Caco-2 (cell line): ENCODE measurements at regions not wholly inside any gene's neighbourhood (a gene's known extent, or its start where the extent isn't known, plus 50 kb on each side); places are given as distances from the start of the nearest gene placed in this dataset.
A peak's percentile ranks its signal among the peaks of the same experiment; 100 is the strongest.

ENCODE experiments used
- BruUV-seq: library from RNA; stranded (reverse); fragments of 400-500 nt; replicated peaks from 2 replicates; lab custom pipeline; 2021; lab: Mats Ljungman, UMichigan
- CTCF ChIA-PET: fragments of 300-600 bp; sonication (Branson Sonifier 250); formaldehyde crosslinking; loops from one replicate; lab custom pipeline; 2022; ENCODE audit warnings: antibody characterized with exemption; lab: Charles Lee
- POLR2A ChIA-PET: fragments of 300-600 bp; sonication (Branson Sonifier 250); formaldehyde crosslinking; loops from one replicate; lab custom pipeline; 2022; ENCODE audit warnings: antibody characterized with exemption; lab: Charles Lee
- DNase-seq, 2 experiments: peaks; one replicate each; pipeline versions ENCODE4 v3.0.0 to v3.0.0-alpha.2; 2020 to 2022
- H3K27me3 ChIP-seq: replicated peaks from 2 replicates; pipeline ENCODE4 v1.6.0; 2011; ENCODE audit warnings: low read length; ENCODE audit not compliant: control insufficient read depth, insufficient read depth
- H3K36me3 ChIP-seq: 2 replicates; pipeline ENCODE4 v1.5.1; 2011; ENCODE audit warnings: low read length; ENCODE audit not compliant: control insufficient read depth, insufficient read depth
- H3K4me1 ChIP-seq: fragments of 250-450 bp; sonication (Bioruptor Pico); 2 replicates; pipeline ENCODE4 v1.5.1; 2020; ENCODE audit warnings: mild to moderate bottlenecking
- H3K4me3 ChIP-seq: 2 replicates; pipeline ENCODE4 v1.5.1; 2011; ENCODE audit warnings: low read depth, mild to moderate bottlenecking, control low read depth, low read length
- H3K9me3 ChIP-seq: fragments of 250-450 bp; sonication (Bioruptor Pico); 2 replicates; pipeline ENCODE4 v1.5.1; 2020; ENCODE audit warnings: mild to moderate bottlenecking, moderate library complexity
- H3K27ac Mint-ChIP-seq: one replicate; pipeline ENCODE4 v1.8.0; 2022; ENCODE audit warnings: mixed read lengths; ENCODE audit not compliant: unreplicated experiment
- H3K27me3 Mint-ChIP-seq: one replicate; pipeline ENCODE4 v1.8.0; 2022; ENCODE audit warnings: mixed read lengths; ENCODE audit not compliant: insufficient read depth, unreplicated experiment
- H3K36me3 Mint-ChIP-seq: one replicate; pipeline ENCODE4 v1.8.0; 2022; ENCODE audit warnings: mild to moderate bottlenecking, mixed read lengths; ENCODE audit not compliant: insufficient read depth, unreplicated experiment
- H3K4me1 Mint-ChIP-seq: one replicate; pipeline ENCODE4 v1.8.0; 2022; ENCODE audit warnings: low read depth, mixed read lengths; ENCODE audit not compliant: unreplicated experiment
- H3K4me3 Mint-ChIP-seq: one replicate; pipeline ENCODE4 v1.8.0; 2022; ENCODE audit warnings: mild to moderate bottlenecking, moderate library complexity, mixed read lengths; ENCODE audit not compliant: unreplicated experiment
- H3K9me3 Mint-ChIP-seq: one replicate; pipeline ENCODE4 v1.8.0; 2022; ENCODE audit warnings: mixed read lengths; ENCODE audit not compliant: unreplicated experiment
- intact Hi-C: fragments of 100-400 bp; cut with micrococcal nuclease; formaldehyde crosslinking; loops from one replicate; pipeline ENCODE4 v1.10.0; 2022; ENCODE audit not compliant: unreplicated experiment
- TF ChIP-seq, protein P1 (sequence below), 2 experiments: fragments of 200-600 bp in 1 of 2; IDR thresholded peaks; 1 replicate in 1 of 2; 2 replicates in 1 of 2; pipeline versions ENCODE4 v1.5.1 to v1.8.0; 2011 to 2022; ENCODE audit warnings: antibody characterized with exemption in 1 of 2, control low read depth in 1 of 2, inconsistent platforms in 1 of 2, low read depth in 1 of 2, low read length in 1 of 2, mild to moderate bottlenecking in 1 of 2, moderate library complexity in 1 of 2; ENCODE audit not compliant: insufficient read depth in 1 of 2, severe bottlenecking in 1 of 2, unreplicated experiment in 1 of 2

DNA sequence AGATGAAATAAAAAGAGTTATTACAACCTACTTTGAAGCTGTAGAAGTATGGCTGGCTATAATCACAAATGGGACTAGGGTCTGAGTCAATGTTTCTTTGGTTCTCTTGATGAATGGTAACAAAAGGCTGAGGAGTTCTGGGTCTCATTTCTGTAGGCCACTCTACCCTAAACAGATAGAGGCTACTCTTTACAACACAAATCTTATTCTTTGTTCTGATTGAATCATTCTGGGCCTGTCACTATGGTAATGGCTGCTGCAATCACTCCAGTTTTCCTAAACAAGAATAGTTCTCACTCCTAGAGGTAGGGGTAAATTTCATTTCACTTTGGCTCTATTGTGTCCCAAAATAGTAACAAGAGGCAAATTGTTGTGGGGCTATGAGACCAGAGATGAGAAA lies 1714.3 kb upstream of the PCDH20 start:
- CTCF ChIA-PET: no interaction called here
- intact Hi-C loops: no loop called here
- no peak overlapping the region for H3K27ac Mint-ChIP-seq
- H3K27me3 ChIP-seq: no peaks in the 10 kb centered on the region
- H3K36me3 ChIP-seq: no peaks in the 10 kb centered on the region
- no peaks in the 10 kb centered on the region for H3K4me1 Mint-ChIP-seq
- TF ChIP-seq, protein P1, sequence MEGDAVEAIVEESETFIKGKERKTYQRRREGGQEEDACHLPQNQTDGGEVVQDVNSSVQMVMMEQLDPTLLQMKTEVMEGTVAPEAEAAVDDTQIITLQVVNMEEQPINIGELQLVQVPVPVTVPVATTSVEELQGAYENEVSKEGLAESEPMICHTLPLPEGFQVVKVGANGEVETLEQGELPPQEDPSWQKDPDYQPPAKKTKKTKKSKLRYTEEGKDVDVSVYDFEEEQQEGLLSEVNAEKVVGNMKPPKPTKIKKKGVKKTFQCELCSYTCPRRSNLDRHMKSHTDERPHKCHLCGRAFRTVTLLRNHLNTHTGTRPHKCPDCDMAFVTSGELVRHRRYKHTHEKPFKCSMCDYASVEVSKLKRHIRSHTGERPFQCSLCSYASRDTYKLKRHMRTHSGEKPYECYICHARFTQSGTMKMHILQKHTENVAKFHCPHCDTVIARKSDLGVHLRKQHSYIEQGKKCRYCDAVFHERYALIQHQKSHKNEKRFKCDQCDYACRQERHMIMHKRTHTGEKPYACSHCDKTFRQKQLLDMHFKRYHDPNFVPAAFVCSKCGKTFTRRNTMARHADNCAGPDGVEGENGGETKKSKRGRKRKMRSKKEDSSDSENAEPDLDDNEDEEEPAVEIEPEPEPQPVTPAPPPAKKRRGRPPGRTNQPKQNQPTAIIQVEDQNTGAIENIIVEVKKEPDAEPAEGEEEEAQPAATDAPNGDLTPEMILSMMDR (IDR thresholded peaks at IDR 0.05; ENCODE audit: insufficient read depth in 1 of 2, low read depth in 1 of 2, low read length in 1 of 2, severe bottlenecking in 1 of 2, unreplicated experiment in 1 of 2): no peak
- no peak overlapping the region for H3K4me3 Mint-ChIP-seq
- H3K4me3 ChIP-seq: no peak overlapping the region
- H3K9me3 Mint-ChIP-seq: no peaks in the 10 kb centered on the region
- POLR2A ChIA-PET: no interaction called here
- no peaks in the 10 kb centered on the region for H3K9me3 ChIP-seq
- no peaks in the 10 kb centered on the region for H3K4me1 ChIP-seq
- H3K27me3 Mint-ChIP-seq: no peaks in the 10 kb centered on the region
- H3K36me3 Mint-ChIP-seq: no peaks in the 10 kb centered on the region
- no TSS peak for BruUV-seq
- DNase-seq: no peak

DNA sequence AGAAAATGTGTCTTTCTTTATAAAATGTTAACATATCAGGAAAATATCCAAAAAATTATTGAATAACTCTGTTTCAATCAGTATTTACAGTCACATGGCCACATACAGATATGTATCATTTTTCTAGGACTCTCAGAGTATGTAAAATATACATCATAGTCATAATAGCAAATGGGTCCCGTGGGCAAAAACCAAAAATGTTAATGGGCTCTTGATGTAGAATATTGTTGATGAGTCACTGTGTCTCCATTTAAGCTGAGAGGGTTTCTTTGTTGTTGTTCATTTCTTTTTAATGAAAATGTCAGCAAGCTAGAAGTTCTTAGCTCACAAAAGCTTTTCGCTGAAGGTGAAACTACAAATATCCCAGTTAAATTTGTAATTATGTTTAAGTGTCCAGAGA lies 1713.1 kb upstream of the PCDH20 start:
- BruUV-seq: no TSS peak
- Histone ChIP-seq H3K9me3 (no peaks in the 10 kb centered on the region), H3K4me1 (no peaks in the 10 kb centered on the region), H3K4me3 (no peak overlapping the region), H3K36me3 (no peaks in the 10 kb centered on the region), H3K27me3 (no peaks in the 10 kb centered on the region)
- TF ChIP-seq, protein P1 (IDR thresholded peaks at IDR 0.05; ENCODE audit: insufficient read depth in 1 of 2, low read depth in 1 of 2, low read length in 1 of 2, severe bottlenecking in 1 of 2, unreplicated experiment in 1 of 2): no peak
- no peaks in the 10 kb centered on the region for H3K4me1 Mint-ChIP-seq
- H3K36me3 Mint-ChIP-seq: no peaks in the 10 kb centered on the region
- no peak overlapping the region for H3K27ac Mint-ChIP-seq
- intact Hi-C loops: no loop called here
- no peaks in the 10 kb centered on the region for H3K27me3 Mint-ChIP-seq
- ChIA-PET POLR2A (no interaction called here), CTCF (no interaction called here)
- H3K9me3 Mint-ChIP-seq: no peaks in the 10 kb centered on the region
- no peak for DNase-seq
- H3K4me3 Mint-ChIP-seq: no peak overlapping the region

DNA sequence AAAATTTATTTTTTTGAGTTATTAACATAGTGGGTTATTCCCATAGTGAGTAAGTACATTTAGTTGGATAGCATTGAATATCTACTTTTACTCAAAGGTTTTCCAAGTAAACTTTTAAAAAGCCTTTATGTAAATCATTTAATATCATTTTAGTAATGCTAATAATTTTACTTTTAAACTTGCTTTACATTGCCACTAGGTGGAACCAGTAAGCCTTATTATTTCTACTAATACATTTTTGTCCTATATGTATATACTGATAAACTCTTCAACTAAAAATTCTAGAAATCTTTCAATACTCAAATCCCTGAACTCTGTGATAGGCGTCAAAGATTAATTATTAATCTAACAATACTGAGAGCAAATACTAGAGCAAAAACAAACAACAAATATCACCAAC lies 1709.2 kb upstream of the PCDH20 start:
- Mint-ChIP-seq H3K4me3 (no peak overlapping the region), H3K36me3 (no peaks in the 10 kb centered on the region), H3K9me3 (no peaks in the 10 kb centered on the region), H3K4me1 (no peaks in the 10 kb centered on the region), H3K27me3 (no peaks in the 10 kb centered on the region), H3K27ac (no peak overlapping the region)
- Histone ChIP-seq H3K36me3 (no peaks in the 10 kb centered on the region), H3K9me3 (no peaks in the 10 kb centered on the region), H3K27me3 (no peaks in the 10 kb centered on the region), H3K4me3 (no peak overlapping the region), H3K4me1 (no peaks in the 10 kb centered on the region)
- ChIA-PET CTCF (no interaction called here), POLR2A (no interaction called here)
- TF ChIP-seq, protein P1 (IDR thresholded peaks at IDR 0.05; ENCODE audit: insufficient read depth in 1 of 2, low read depth in 1 of 2, low read length in 1 of 2, severe bottlenecking in 1 of 2, unreplicated experiment in 1 of 2): peak; percentile 9 to 40
- BruUV-seq: no TSS peak
- DNase-seq: no peak
- intact Hi-C loops: no loop called here
